A549 (cell line): ENCODE measurements at regions not wholly inside any gene's neighbourhood (a gene's known extent, or its start where the extent isn't known, plus 50 kb on each side); places are given as distances from the start of the nearest gene placed in this dataset.

ENCODE experiments used
- CHD4 ChIP-seq: fragments of 200-600 bp; sonication (generic); IDR thresholded peaks from 2 replicates; pipeline ENCODE4 v1.6.1; 2016; ENCODE audit warnings: antibody characterized with exemption, mild to moderate bottlenecking, borderline replicate concordance
- CTCF ChIP-seq: fragments of >200 bp; sonication (Bioruptor Twin); formaldehyde crosslinking; IDR thresholded peaks from 3 replicates; pipeline ENCODE4 v1.5.1; 2016
- HEYL ChIP-seq: fragments of 250-450 bp; sonication (Bioruptor Pico); IDR thresholded peaks from 2 replicates; pipeline ENCODE4 v1.8.0; 2021; ENCODE audit warnings: mild to moderate bottlenecking, moderate library complexity
- KDM1A ChIP-seq: fragments of 200-600 bp; sonication (generic); IDR thresholded peaks from 2 replicates; pipeline ENCODE4 v1.6.1; 2016; ENCODE audit warnings: low read depth, mild to moderate bottlenecking
- TF ChIP-seq, protein P1 (sequence below): IDR thresholded peaks from 2 replicates; pipeline ENCODE4 v1.6.1; 2012

- TF ChIP-seq CTCF: no peak
- TF ChIP-seq HEYL: no peak
- no peak for TF ChIP-seq KDM1A
- no peak for TF ChIP-seq CHD4
- TF ChIP-seq, protein P1, sequence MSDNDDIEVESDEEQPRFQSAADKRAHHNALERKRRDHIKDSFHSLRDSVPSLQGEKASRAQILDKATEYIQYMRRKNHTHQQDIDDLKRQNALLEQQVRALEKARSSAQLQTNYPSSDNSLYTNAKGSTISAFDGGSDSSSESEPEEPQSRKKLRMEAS: no peak
These were observed 90.0 kb upstream of the WDR44 start for GRCh38 chrX:118255921-118256320.
